HG02642 (cell line): ENCODE measurements at regions not wholly inside any gene's neighbourhood (a gene's known extent, or its start where the extent isn't known, plus 50 kb on each side); places are given as distances from the start of the nearest gene placed in this dataset.
"Not testable (repeated sequence)": the region's sequence is repeated elsewhere in the genome, so short reads cannot be mapped to it uniquely, and the experiment has no call there.

Experiments used
- ATAC-seq: cut with Tn5 transposase; IDR thresholded peaks from one replicate; pipeline ENCODE4 v1.9.1; 2021; ENCODE audit warnings: mild to moderate bottlenecking; ENCODE audit not compliant: unreplicated experiment, poor library complexity

GRCh38 chr11:11722246-11722645 lies 100.4 kb upstream of the GALNT18 start:
- no peak for ATAC-seq

DNA sequence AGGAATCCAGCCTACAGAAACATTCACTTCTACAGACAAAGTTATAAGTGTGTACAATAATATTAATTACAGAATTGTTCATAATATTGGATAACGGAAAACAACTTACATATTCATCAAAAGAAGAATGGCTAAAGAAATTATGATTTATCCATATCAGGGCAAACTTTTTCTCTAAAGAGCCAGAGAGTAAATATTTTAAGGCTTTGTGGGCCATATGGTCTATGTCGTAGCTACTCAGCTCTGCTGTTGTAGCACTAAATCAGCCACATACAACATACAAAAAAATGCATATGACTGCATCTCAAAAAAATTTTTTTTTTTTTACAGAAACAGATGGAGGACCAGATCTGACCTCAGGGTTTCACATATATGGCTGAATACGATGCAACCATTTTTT lies 96.7 kb upstream of the GALNT18 start:
- no peak for ATAC-seq

DNA sequence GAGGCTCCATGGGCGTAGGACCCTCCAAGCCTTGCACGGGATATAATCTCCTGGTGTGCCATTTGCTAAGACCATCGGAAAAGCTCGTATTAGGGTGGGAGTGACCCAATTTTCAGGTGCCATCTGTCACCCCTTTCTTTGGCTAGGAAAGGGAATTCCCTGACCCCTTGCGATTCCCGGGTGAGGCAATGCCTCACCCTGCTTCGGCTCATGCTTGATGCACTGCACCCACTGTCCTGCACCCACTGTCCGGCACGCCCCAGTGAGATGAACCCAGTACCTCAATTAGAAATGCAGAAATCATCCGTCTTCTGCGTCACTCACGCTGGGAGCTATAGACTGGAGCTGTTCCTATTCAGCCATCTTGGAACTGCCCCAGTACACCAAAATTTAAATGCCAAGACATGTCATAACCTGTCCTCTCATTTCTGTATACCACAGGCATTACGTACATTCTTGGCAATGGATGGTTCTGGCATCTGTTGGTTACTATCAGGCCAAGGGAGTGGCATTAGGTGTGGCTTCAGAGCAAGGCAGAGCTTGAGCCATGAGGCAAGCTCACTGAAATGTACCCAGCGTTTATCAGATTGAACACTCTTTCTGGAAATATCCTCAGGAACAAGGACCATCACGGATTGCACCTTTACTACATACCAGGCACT lies 95.4 kb upstream of the GALNT18 start:
- no peak for ATAC-seq

- ATAC-seq, result not testable (repeated sequence)
Observed at GRCh38 chr11:11715075-11715474, 93.3 kb upstream of the GALNT18 start.

DNA sequence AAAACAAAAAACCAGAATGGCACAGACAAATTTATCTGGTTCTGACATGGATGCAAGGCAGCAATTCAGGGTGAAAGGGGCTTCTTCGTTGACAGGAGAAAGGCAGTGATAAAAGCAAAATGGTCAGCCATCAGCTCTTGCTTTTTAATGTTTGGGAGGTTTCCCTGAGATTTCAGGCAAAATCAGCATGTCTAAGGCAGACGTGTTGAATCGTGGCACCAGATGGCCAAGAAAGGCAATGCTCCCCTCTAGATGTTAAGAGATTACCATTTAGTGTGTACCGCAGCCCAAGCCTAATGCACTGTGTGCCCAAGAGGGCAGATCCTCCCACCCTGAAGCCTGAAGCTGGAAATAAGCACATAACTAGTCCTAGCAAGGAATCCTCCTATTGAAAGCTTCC lies 88.8 kb upstream of the GALNT18 start:
- ATAC-seq, result no peak

DNA sequence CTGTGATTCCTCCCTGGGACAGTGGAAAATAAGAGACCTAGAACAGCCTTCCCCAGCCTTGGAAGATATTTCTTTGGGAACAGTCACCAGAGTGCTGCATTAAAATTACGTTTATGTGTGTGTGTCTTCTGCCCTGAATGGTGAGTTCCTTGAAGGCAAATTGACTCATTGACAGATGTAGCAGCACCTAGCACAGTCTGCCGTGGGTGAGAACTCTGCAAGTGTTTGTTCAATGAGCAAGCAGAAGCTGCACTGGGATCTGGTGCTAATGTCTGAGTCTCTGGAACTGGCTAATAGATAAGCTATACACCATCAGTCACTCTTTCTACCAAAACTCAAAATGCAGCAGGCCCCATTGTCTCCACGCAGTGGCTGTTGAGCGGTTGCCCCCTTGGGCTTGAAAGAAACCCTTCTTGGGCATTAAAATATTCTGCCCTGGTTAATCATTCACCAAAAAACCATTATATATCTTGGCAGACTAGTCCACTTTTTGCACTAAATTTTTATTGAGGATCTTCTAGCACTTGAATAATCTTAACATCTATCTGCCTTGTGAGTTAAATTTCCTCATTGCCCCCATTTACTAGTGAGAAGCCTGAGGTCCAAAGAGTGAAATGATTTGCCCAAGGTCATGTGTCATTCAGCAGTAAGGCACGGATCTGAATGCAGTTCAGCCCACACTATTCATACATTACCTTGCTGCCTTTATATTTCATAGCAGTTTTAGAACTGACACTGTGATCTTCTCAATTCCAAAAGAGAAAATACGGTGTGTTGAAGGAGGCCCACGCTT lies 87.8 kb upstream of the GALNT18 start:
- ATAC-seq, result no peak

DNA sequence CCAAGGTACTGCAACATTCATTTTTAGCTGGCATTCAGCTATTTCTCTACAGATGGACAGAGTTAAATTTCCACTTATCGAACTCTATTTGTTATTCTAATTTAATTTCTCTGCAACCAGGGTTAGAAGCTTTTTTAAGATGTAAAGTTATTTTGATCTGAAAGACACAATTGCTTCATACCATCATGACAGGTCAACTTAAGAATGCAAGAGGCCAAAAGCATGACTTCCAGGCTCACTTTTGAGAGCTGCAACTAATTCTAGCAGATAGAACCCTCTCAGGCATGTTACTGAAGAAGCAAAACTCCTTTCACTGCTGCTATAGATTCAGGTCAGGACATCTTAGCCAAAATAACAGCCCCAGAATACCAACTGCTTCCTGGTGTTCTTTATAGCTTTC lies 86.5 kb upstream of the GALNT18 start:
- no peak for ATAC-seq

DNA sequence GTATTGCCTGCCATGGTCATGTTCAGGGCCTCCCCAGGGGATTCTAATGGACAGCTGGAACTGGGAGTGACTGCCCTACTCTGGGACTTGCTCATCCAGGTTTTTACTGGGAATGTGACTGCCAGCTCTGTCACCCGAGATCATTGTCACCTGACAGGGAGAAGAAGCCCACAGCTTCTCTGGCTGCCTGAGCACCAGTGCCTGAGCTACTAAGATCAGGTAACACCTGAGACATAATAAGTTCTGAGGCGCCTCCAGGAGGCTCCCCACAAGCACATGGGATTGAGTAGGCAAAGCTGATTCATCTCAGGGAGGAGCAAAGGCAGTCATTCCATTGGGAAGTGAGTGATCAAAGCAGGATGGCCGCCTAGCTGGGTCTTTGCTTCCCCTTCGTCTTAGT lies 84.2 kb upstream of the GALNT18 start:
- no peak for ATAC-seq

DNA sequence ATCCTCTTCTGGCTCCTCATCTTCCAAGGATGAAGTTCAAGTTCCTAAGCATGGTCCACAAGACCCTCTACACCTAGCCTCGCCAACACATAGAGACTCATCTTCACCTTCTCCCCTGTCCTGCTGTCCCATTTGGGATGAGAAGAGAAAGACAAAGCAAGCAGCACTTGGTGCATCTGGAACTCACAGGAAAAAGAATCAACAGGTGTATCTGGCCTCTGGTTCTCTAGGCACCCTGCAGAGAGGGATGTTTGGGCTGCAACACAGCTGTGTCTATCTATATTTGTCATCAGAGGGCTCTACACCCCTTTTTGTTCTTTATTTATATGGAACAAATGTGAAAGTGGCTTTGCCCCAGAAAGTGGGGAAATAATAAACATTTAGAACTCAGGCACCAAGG lies 82.1 kb upstream of the GALNT18 start:
- no peak for ATAC-seq

GRCh38 chr11:11701070-11701469 lies 79.3 kb upstream of the GALNT18 start:
- no peak for ATAC-seq

DNA sequence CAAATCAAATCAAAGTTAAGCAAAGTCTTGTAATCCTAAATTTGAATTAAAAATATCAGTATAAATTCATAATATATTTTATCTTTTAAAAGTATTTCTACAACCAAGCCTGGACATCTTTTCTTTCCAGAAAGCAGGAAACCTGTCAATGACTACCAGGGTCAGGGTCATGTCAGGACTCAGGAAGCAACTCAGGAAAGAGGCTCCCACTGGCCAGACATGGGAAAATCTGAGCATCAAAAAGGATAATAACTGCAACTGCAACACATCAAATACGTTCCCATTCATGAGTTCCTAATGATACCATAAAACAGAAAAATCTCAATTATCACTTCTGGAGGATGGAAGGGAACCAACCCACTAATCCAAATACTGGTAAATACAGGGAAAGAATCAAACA lies 76.0 kb upstream of the GALNT18 start:
- ATAC-seq, result no peak

DNA sequence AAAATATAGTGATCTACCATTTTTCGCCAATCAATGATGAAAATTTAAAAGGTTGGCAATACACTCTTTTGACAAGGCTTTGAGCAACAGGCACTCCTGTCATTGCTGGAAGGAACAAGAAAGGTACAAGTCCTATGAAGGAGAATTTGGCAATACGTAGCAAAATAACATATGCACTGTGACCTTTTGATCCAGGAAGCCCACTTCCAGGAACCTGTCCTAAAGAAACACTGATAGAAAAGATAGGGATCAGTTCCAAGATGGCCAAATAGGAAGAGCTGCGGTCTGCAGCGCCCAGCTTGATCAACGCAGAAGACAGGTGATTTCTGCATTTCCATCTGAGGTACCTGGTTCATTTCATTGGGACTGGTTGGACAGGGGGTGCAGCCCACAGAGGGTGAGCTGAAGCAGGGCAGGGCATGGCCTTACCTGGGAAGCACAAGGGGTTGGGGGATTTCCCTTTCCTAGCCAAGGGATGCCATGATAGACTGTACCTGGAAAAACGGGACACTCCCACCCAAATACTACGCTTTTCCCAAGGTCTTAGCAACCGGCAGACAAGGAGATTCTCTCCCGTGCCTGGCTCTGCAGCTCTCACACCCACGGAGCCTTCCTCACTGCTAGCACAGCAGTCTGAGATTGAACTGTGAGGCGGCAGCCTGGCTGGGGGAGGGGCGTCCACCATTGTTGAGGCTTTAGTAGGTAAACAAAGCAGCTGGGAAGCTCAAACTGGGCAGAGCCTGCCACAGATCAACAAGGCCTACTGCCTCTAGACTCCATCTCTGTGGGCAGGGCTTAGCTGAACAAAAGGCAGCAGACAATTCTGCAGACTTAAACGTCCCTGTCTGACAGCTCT lies 69.7 kb upstream of the GALNT18 start:
- ATAC-seq, result no peak

GRCh38 chr11:11681536-11681935 lies 59.7 kb upstream of the GALNT18 start:
- no peak for ATAC-seq

DNA sequence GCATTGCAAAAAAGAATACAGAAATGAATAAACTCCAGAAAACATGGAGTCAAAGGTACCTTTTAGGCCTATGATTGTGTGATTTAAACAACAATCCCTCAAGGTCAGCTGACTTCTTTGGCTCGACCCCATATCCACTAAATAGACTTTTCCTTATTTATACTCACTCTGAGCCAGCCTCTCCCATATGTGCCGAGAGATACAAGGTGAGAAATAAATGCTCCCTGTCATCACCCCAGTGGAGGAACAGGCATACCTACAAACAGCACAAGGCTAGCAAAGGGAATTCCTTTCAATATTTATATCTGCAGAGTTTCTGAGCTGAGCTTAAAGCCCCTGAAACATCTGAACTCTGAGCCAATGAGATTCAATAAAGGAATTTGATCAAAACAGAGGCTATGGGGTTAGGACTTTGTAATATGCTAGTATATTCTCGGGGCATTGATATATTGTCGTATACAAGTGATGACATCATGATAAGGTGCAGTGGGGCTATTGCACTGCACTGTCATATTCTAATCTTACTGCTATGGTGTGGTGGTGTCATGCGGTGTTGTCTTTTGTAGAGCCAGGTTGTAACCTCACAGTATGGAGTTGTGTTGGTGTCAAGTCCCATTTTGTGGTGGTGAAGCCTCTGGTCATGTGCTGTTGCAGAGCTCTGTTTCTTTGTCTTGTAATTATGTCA lies 56.0 kb upstream of the GALNT18 start:
- ATAC-seq, result no peak

DNA sequence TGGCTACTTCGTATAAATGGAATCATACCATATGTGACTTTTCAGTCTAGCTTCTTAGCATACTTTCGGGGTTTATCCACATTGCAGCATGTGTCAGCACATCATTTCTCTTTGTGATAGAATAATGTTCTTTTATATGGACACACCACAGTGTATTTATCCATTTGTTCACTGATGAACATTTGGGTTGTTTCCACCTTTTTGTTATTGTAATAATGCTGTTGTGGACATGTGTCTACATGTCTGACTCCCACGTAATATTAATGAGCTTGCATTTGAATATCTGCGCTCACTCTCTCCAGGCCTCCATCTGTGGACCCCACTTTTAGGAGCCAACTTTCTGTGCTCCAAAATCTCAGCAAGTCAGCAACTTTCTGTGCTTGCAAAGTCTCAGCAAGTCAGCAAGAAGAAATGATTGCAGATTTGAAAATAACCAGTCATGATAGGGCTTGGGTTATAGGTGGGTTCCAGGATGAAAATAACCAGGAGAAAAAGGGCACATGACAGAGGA lies 53.9 kb upstream of the GALNT18 start:
- no peak for ATAC-seq

- no peak for ATAC-seq
Observed at GRCh38 chr11:11672789-11673188, 51.0 kb upstream of the GALNT18 start.

- ATAC-seq, result no peak
Observed at GRCh38 chr11:11672101-11672500, 50.3 kb upstream of the GALNT18 start.
